K562 (cell line): ENCODE measurements at regions not wholly inside any gene's neighbourhood (a gene's known extent, or its start where the extent isn't known, plus 50 kb on each side); places are given as distances from the start of the nearest gene placed in this dataset.

Experiments
- ATAC-seq: fragments of 200-7000 bp; cut with Tn5 transposase; 3 replicates; pipeline ENCODE4 v1.9.1; 2020; ENCODE audit warnings: moderate library complexity
- BruUV-seq: library from RNA; stranded (reverse); fragments of 400-500 nt; replicated peaks from 2 replicates; lab custom pipeline; 2021; lab: Mats Ljungman, UMichigan
- CTCF ChIA-PET: fragments of 300-600 bp; formaldehyde crosslinking; extraction: SDS; loops from one replicate; lab custom pipeline; 2021; ENCODE audit warnings: low intra/inter-chr PET ratio; lab: Yijun Ruan, JAX
- POLR2A ChIA-PET: fragments of 300-600, 350-650 bp; sonication (Branson Sonifier 250); formaldehyde crosslinking; extraction: SDS; loops from one replicate; lab custom pipeline; 2021; ENCODE audit warnings: antibody characterized with exemption, inconsistent platforms; lab: Yijun Ruan, JAX
- DNase-seq, 4 experiments: peaks; one replicate each; pipeline versions ENCODE4 v3.0.0 to v3.0.0-alpha.2; 2011 to 2018; ENCODE audit warnings: low spot score in 3 of 4, mixed read lengths in 3 of 4; ENCODE audit errors: extremely low read depth in 1 of 4
- FAIRE-seq: peaks from 2 replicates; lab custom pipeline; 2011; peaks lifted over from hg19 to GRCh38; lab: Jason Lieb, UNC
- H2AFZ ChIP-seq: 2 replicates; pipeline ENCODE4 v1.6.0; 2011; ENCODE audit warnings: low read depth, low read length, control low read depth, inconsistent platforms
- H3K27ac ChIP-seq: fragments of 200-600 bp; 3 replicates; pipeline ENCODE4 v1.8.0; 2011; ENCODE audit warnings: low read depth, mild to moderate bottlenecking, control low read depth, inconsistent platforms, low read length, moderate library complexity, mixed read lengths; ENCODE audit errors: extremely low read depth
- H3K27me3 ChIP-seq, 2 experiments: fragments of 300-600 bp in 1 of 2; 2 replicates in 1 of 2; 3 replicates in 1 of 2; pipeline versions ENCODE4 v1.6.0 to v1.8.0; 2011; ENCODE audit warnings: inconsistent platforms in 2 of 2, low read length in 2 of 2, mild to moderate bottlenecking in 1 of 2, mixed read lengths in 1 of 2, moderate library complexity in 1 of 2; ENCODE audit not compliant: control insufficient read depth in 2 of 2, insufficient read depth in 2 of 2
- H3K36me3 ChIP-seq: fragments of 300-600 bp; 3 replicates; pipeline ENCODE4 v1.8.0; 2011; ENCODE audit warnings: mild to moderate bottlenecking, low read length, inconsistent platforms; ENCODE audit not compliant: control insufficient read depth, insufficient read depth
- H3K4me1 ChIP-seq, 2 experiments: fragments of 200-600 bp in 1 of 2; replicated peaks in 1 of 2; 2 replicates in 1 of 2; 3 replicates in 1 of 2; pipeline versions ENCODE4 v1.5.1 to v1.8.0; 2011; ENCODE audit warnings: inconsistent platforms in 2 of 2, low read length in 2 of 2, mild to moderate bottlenecking in 1 of 2, mixed read lengths in 1 of 2, moderate library complexity in 1 of 2; ENCODE audit not compliant: control insufficient read depth in 2 of 2, insufficient read depth in 2 of 2
- H3K4me2 ChIP-seq: 2 replicates; pipeline ENCODE4 v1.6.1; 2011; ENCODE audit warnings: low read length, control low read depth, inconsistent platforms, mixed read lengths; ENCODE audit not compliant: insufficient read depth
- H3K4me3 ChIP-seq: fragments of 200-600 bp; sonication (generic), shearing (Covaris generic); 2 replicates; pipeline ENCODE4 v1.5.1; 2016; ENCODE audit warnings: control low read depth, inconsistent platforms
- H3K79me2 ChIP-seq: fragments of 200-600 bp; 3 replicates; pipeline ENCODE4 v1.8.0; 2011; ENCODE audit warnings: low read length, inconsistent platforms; ENCODE audit not compliant: control insufficient read depth, insufficient read depth
- H3K9ac ChIP-seq, 2 experiments: 2 replicates each; pipeline versions ENCODE4 v1.6.0 to v1.6.1; 2011; ENCODE audit warnings: low read depth in 2 of 2, low read length in 2 of 2, control low read depth in 1 of 2, inconsistent platforms in 1 of 2, mild to moderate bottlenecking in 1 of 2, mixed read lengths in 1 of 2; ENCODE audit not compliant: insufficient read depth in 1 of 2
- H3K9me1 ChIP-seq: one replicate; pipeline ENCODE4 v1.6.0; 2011; ENCODE audit warnings: inconsistent platforms, mild to moderate bottlenecking, low read length, moderate library complexity; ENCODE audit not compliant: control insufficient read depth, insufficient read depth
- H3K9me3 ChIP-seq: replicated peaks from 2 replicates; pipeline ENCODE4 v1.5.1; 2011; ENCODE audit warnings: low read depth, low read length, inconsistent platforms; ENCODE audit not compliant: control insufficient read depth, insufficient read depth
- H4K20me1 ChIP-seq: replicated peaks from 2 replicates; pipeline ENCODE4 v1.6.1; 2011; ENCODE audit warnings: low read length, inconsistent platforms, mixed read lengths; ENCODE audit not compliant: control insufficient read depth, insufficient read depth
- CBX1 ChIP-seq: sonication (generic); IDR thresholded peaks from 2 replicates; pipeline ENCODE4 v1.6.1; 2016; ENCODE audit warnings: antibody characterized with exemption, low read depth, mild to moderate bottlenecking
- GATAD2B ChIP-seq: fragments of 450-650 bp; IDR thresholded peaks from 2 replicates; pipeline ENCODE4 v1.6.1; 2017; ENCODE audit warnings: mild to moderate bottlenecking, borderline replicate concordance
- HNRNPL ChIP-seq: fragments of 200-400 bp; formaldehyde crosslinking; IDR thresholded peaks from 2 replicates; pipeline ENCODE4 v1.6.1; 2017; ENCODE audit warnings: low read depth, mild to moderate bottlenecking, low read length
- MTA2 ChIP-seq: fragments of 450-650 bp; IDR thresholded peaks from 2 replicates; pipeline ENCODE4 v1.6.1; 2016; ENCODE audit warnings: low read depth
- PTTG1 ChIP-seq: fragments of 450-650 bp; IDR thresholded peaks from 2 replicates; pipeline ENCODE4 v1.6.1; 2016; ENCODE audit warnings: low read depth, mild to moderate bottlenecking, missing genetic modification characterization, missing compliant biosample characterization
- SIN3A ChIP-seq, 2 experiments: fragments of 150-350 bp in 1 of 2; IDR thresholded peaks; 2 replicates each; pipeline ENCODE4 v1.6.1; 2011 to 2016; ENCODE audit warnings: borderline replicate concordance in 2 of 2, low read depth in 2 of 2, low read length in 2 of 2, mild to moderate bottlenecking in 2 of 2, moderate library complexity in 2 of 2; ENCODE audit not compliant: control insufficient read depth in 1 of 2
- TBL1XR1 ChIP-seq, 2 experiments: IDR thresholded peaks; 2 replicates each; pipeline ENCODE4 v1.6.1; 2012; ENCODE audit warnings: improper control_type of control experiment in 2 of 2, low read length in 2 of 2, mild to moderate bottlenecking in 1 of 2
- TRIM25 ChIP-seq: fragments of 450-650 bp; IDR thresholded peaks from 2 replicates; pipeline ENCODE4 v1.7.0; 2016; ENCODE audit warnings: borderline replicate concordance
- ZBTB12 ChIP-seq: fragments of 250-450 bp; sonication (Bioruptor Pico); IDR thresholded peaks from 2 replicates; pipeline ENCODE4 v1.4.0; 2020
- ZNF57 ChIP-seq: fragments of 450-650 bp; formaldehyde crosslinking; IDR thresholded peaks from 2 replicates; pipeline ENCODE4 v1.4.0; 2020; ENCODE audit warnings: mild to moderate bottlenecking, moderate library complexity
- WGBS: fragments of 100-300 bp; shearing (Covaris generic); methylation state at CpG from one replicate; pipeline ENCODE4 v1.1.6; 2016; ENCODE audit warnings: low coverage, mixed read lengths; ENCODE audit not compliant: insufficient coverage; ENCODE audit errors: missing lambda C conversion rate; 5-methylcytosine and 5-hydroxymethylcytosine counted together
- in situ Hi-C: fragments of 300-500 bp; cut with MboI; formaldehyde crosslinking; loops from 4 replicates; pipeline ENCODE4 v1.15.0; 2018; ENCODE audit warnings: inconsistent platforms, mixed read lengths
- intact Hi-C: fragments of 100-400 bp; cut with micrococcal nuclease; formaldehyde crosslinking; loops from 2 replicates; pipeline ENCODE4 v1.14.2; 2022

DNA sequence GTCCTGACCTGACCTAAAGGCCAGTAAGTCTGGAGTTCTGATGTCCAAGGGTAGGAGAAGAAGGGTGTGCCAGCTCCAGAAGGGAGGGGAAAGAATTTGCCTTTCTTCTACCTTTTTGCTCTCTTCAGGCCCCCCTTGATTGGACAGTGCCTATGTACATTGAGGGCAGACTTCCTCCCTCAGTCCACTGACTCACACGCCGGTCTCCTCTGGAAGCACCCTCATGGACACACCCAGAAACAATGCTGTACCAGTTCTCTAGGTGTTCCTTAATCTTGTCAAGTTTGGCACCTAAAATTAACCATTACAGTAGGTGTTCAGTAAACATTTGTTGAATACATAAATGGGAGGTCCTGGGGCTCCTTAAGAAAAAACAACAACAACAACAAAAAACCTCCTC is 51.0 kb upstream of the POU2F1 start:
- peaks cover 21 to 24% of the 10 kb centered on the region in 2 experiments; a peak in 4 of 5 replicates for H3K27me3 ChIP-seq
- FAIRE-seq = no peak
- in situ Hi-C loops = no loop called here
- H3K4me3 ChIP-seq = no peak overlapping the region
- TF ChIP-seq MTA2 = no peak
- TF ChIP-seq PTTG1 (tag) = no peak
- no peak for TF ChIP-seq TBL1XR1 (IDR thresholded peaks at IDR 0.05; ENCODE audit: low read length in 2 of 2)
- TF ChIP-seq TRIM25 = no peak
- no peak for TF ChIP-seq SIN3A (IDR thresholded peaks at IDR 0.05; ENCODE audit: borderline replicate concordance in 2 of 2, control insufficient read depth in 1 of 2, low read depth in 2 of 2, low read length in 2 of 2)
- TF ChIP-seq ZNF57 (CRISPR knock-in tag) = no peak
- no peak for TF ChIP-seq ZBTB12
- no peak for TF ChIP-seq CBX1
- no peak for TF ChIP-seq GATAD2B
- TF ChIP-seq HNRNPL = no peak
- H3K9ac ChIP-seq = no peak overlapping the region
- H3K27ac ChIP-seq = no peak overlapping the region
- H3K79me2 ChIP-seq = no peaks in the 10 kb centered on the region
- H3K4me2 ChIP-seq = no peak overlapping the region
- BruUV-seq = no TSS peak
- H3K9me1 ChIP-seq = no peaks in the 10 kb centered on the region
- no peaks in the 10 kb centered on the region for H3K9me3 ChIP-seq
- H3K36me3 ChIP-seq = no peaks in the 10 kb centered on the region
- no peaks in the 10 kb centered on the region for H4K20me1 ChIP-seq
- DNase-seq = no peak
- no peak overlapping the region for H2AFZ ChIP-seq
- H3K4me1 ChIP-seq = no peaks in the 10 kb centered on the region
- ATAC-seq = peak; percentile 32; the same call in 1 of the 3 replicates
- intact Hi-C loops = no loop called here
- ChIA-PET CTCF (interaction anchor here (0.6 kb wide), 1 partner anchor 294 kb away, joined by 3 read pairs; the partner anchor contains the start of gene TADA1), POLR2A (no interaction called here)
- WGBS = 3% methylated on average over 2 of the region's 2 CpGs
